ENCODE measurements at regions not wholly inside any gene's neighbourhood (a gene's known extent, or its start where the extent isn't known, plus 50 kb on each side); places are given as distances from the start of the nearest gene placed in this dataset.
A peak's percentile ranks its signal among the peaks of the same experiment; 100 is the strongest.

GRCh38 chr14:62158779-62159178 is 396.6 kb downstream of the SNAPC1 start:
- H3K4me3 ChIP-seq (ENCODE audit: low read depth, low read length), result no peak overlapping the region
- DNase-seq (ENCODE audit: low read depth), result no peak
- no peak for TF ChIP-seq CTCF (IDR thresholded peaks at IDR 0.05; ENCODE audit: insufficient read depth, low read depth, low read length)

- TF ChIP-seq CTCF (IDR thresholded peaks at IDR 0.05; ENCODE audit: insufficient read depth, low read depth, low read length), result no peak
- no peak overlapping the region for H3K4me3 ChIP-seq (ENCODE audit: low read depth, low read length)
- DNase-seq (ENCODE audit: low read depth), result no peak
These were observed 397.1 kb downstream of the SNAPC1 start for GRCh38 chr14:62159314-62159713.

- peak; percentile 47 for DNase-seq (ENCODE audit: low read depth)
- peak; percentile 80 for TF ChIP-seq CTCF (IDR thresholded peaks at IDR 0.05; ENCODE audit: insufficient read depth, low read depth, low read length)
- H3K4me3 ChIP-seq (ENCODE audit: low read depth, low read length), result no peak overlapping the region
These were observed 400.9 kb downstream of the SNAPC1 start for GRCh38 chr14:62162998-62163589.

- no peak for TF ChIP-seq CTCF (IDR thresholded peaks at IDR 0.05; ENCODE audit: insufficient read depth, low read depth, low read length)
- no peak for DNase-seq (ENCODE audit: low read depth)
- no peak overlapping the region for H3K4me3 ChIP-seq (ENCODE audit: low read depth, low read length)
These were observed 406.4 kb downstream of the SNAPC1 start for GRCh38 chr14:62168564-62169155.

GRCh38 chr14:62179367-62180018 is 417.3 kb downstream of the SNAPC1 start:
- no peak overlapping the region for H3K4me3 ChIP-seq (ENCODE audit: low read depth, low read length)
- TF ChIP-seq CTCF (IDR thresholded peaks at IDR 0.05; ENCODE audit: insufficient read depth, low read depth, low read length), result peak; percentile 61
- DNase-seq (ENCODE audit: low read depth), result peak; percentile 76

GRCh38 chr14:62181591-62181990 is 419.4 kb downstream of the SNAPC1 start:
- no peak for DNase-seq (ENCODE audit: low read depth)
- no peak overlapping the region for H3K4me3 ChIP-seq (ENCODE audit: low read depth, low read length)
- no peak for TF ChIP-seq CTCF (IDR thresholded peaks at IDR 0.05; ENCODE audit: insufficient read depth, low read depth, low read length)

All from fibroblast of villous mesenchyme (primary cell).